ENCODE measurements at regions not wholly inside any gene's neighbourhood (a gene's known extent, or its start where the extent isn't known, plus 50 kb on each side); places are given as distances from the start of the nearest gene placed in this dataset.

- Histone ChIP-seq H3K4me3 (ENCODE audit: low read depth, low read length) (no peak overlapping the region), H3K27me3 (ENCODE audit: control insufficient read depth, insufficient read depth, low read length) (no peaks in the 10 kb centered on the region), H3K36me3 (ENCODE audit: control insufficient read depth, insufficient read depth, low read length) (no peaks in the 10 kb centered on the region)
- TF ChIP-seq, protein P1, sequence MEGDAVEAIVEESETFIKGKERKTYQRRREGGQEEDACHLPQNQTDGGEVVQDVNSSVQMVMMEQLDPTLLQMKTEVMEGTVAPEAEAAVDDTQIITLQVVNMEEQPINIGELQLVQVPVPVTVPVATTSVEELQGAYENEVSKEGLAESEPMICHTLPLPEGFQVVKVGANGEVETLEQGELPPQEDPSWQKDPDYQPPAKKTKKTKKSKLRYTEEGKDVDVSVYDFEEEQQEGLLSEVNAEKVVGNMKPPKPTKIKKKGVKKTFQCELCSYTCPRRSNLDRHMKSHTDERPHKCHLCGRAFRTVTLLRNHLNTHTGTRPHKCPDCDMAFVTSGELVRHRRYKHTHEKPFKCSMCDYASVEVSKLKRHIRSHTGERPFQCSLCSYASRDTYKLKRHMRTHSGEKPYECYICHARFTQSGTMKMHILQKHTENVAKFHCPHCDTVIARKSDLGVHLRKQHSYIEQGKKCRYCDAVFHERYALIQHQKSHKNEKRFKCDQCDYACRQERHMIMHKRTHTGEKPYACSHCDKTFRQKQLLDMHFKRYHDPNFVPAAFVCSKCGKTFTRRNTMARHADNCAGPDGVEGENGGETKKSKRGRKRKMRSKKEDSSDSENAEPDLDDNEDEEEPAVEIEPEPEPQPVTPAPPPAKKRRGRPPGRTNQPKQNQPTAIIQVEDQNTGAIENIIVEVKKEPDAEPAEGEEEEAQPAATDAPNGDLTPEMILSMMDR (IDR thresholded peaks at IDR 0.05; ENCODE audit: insufficient read depth, low read length, poor library complexity, severe bottlenecking), result no peak
- DNase-seq (ENCODE audit: low read depth), result no peak
Measured at GRCh38 chr5:163706053-163706771, 200.8 kb downstream of the MAT2B start.

GRCh38 chr5:163712011-163712410 lies 206.6 kb downstream of the MAT2B start:
- TF ChIP-seq, protein P1 (IDR thresholded peaks at IDR 0.05; ENCODE audit: insufficient read depth, low read length, poor library complexity, severe bottlenecking), result no peak
- no peaks in the 10 kb centered on the region for H3K36me3 ChIP-seq (ENCODE audit: control insufficient read depth, insufficient read depth, low read length)
- DNase-seq (ENCODE audit: low read depth), result no peak
- H3K27me3 ChIP-seq (ENCODE audit: control insufficient read depth, insufficient read depth, low read length), result no peaks in the 10 kb centered on the region
- H3K4me3 ChIP-seq (ENCODE audit: low read depth, low read length), result no peak overlapping the region

- TF ChIP-seq, protein P1 (IDR thresholded peaks at IDR 0.05; ENCODE audit: insufficient read depth, low read length, poor library complexity, severe bottlenecking), result no peak
- Histone ChIP-seq H3K27me3 (ENCODE audit: control insufficient read depth, insufficient read depth, low read length) (no peaks in the 10 kb centered on the region), H3K4me3 (ENCODE audit: low read depth, low read length) (no peak overlapping the region), H3K36me3 (ENCODE audit: control insufficient read depth, insufficient read depth, low read length) (no peaks in the 10 kb centered on the region)
- no peak for DNase-seq (ENCODE audit: low read depth)
Measured at GRCh38 chr5:163718272-163718671, 212.9 kb downstream of the MAT2B start.

DNA sequence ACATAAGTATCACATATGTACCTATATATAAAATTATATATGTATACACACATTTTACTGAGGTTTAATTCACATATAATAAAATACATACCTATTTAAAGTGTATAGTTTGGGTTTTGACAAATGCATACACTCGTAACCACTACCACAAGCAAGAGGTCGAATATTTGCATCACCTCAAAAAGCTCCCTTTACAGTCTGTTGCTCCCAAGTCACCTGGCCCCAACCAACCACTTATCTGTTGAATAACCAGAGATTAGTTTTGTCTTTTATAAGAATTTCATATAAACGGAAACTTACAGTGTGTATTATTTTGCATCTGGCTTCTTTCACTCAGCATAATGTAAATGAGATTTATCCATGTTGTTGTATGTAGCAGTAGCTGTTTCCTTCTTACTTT lies 218.9 kb downstream of the MAT2B start:
- DNase-seq (ENCODE audit: low read depth), result no peak
- TF ChIP-seq, protein P1 (IDR thresholded peaks at IDR 0.05; ENCODE audit: insufficient read depth, low read length, poor library complexity, severe bottlenecking), result no peak
- no peaks in the 10 kb centered on the region for H3K36me3 ChIP-seq (ENCODE audit: control insufficient read depth, insufficient read depth, low read length)
- no peaks in the 10 kb centered on the region for H3K27me3 ChIP-seq (ENCODE audit: control insufficient read depth, insufficient read depth, low read length)
- H3K4me3 ChIP-seq (ENCODE audit: low read depth, low read length), result no peak overlapping the region

DNA sequence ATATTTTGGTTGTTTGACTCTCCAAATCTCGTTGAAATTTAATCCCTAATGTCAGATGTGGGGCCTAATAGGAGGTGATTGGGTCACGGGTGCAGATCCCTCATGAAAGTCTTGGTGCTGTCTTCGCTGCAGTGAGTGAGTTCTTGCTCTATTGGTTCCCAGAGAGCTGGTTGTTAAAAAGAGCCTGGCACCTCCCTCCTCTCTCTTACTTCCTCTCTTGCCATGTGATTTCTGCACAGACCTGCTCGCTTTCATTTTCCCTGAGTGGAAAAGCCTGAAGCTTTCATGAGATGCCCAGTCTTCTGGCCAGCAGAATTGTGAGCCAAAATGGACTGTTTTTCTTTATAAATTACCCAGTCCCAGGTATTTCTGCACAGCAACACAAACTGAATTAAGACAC lies 221.6 kb downstream of the MAT2B start:
- DNase-seq (ENCODE audit: low read depth), result no peak
- H3K27me3 ChIP-seq (ENCODE audit: control insufficient read depth, insufficient read depth, low read length), result no peaks in the 10 kb centered on the region
- TF ChIP-seq, protein P1 (IDR thresholded peaks at IDR 0.05; ENCODE audit: insufficient read depth, low read length, poor library complexity, severe bottlenecking), result no peak
- no peaks in the 10 kb centered on the region for H3K36me3 ChIP-seq (ENCODE audit: control insufficient read depth, insufficient read depth, low read length)
- no peak overlapping the region for H3K4me3 ChIP-seq (ENCODE audit: low read depth, low read length)

DNA sequence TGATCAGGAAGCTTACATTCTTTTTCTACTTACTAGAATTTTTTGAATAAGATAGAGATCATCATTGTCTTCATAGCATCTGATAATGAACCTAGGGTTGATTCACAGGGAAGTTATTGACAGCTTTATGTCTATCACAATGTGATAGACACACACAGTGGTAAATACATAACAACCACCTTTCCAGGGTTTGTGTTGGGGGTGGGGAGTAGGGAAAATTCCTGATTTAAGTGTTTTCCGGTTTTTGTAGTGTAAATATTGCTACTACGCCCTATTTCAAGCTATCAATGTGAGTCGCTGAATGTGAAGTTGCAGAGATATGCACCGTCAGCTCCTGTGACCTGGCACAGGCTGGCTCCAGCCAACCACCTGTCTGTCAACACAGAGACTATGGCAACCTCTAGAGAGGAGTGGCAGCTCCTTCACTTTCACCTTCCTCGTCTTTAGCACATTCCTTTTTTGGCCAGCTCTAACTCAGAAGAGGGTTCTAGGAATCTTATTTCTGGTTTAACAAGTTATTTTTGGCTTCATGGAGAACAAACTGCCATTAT lies 224.9 kb downstream of the MAT2B start:
- Histone ChIP-seq H3K27me3 (ENCODE audit: control insufficient read depth, insufficient read depth, low read length) (no peaks in the 10 kb centered on the region), H3K36me3 (ENCODE audit: control insufficient read depth, insufficient read depth, low read length) (no peaks in the 10 kb centered on the region), H3K4me3 (ENCODE audit: low read depth, low read length) (no peak overlapping the region)
- no peak for DNase-seq (ENCODE audit: low read depth)
- TF ChIP-seq, protein P1 (IDR thresholded peaks at IDR 0.05; ENCODE audit: insufficient read depth, low read length, poor library complexity, severe bottlenecking), result no peak

Measured in kidney epithelial cell (primary cell).